Superior temporal gyrus (tissue), 1 donor: ENCODE measurements at regions not wholly inside any gene's neighbourhood (a gene's known extent, or its start where the extent isn't known, plus 50 kb on each side); places are given as distances from the start of the nearest gene placed in this dataset.
"Not testable (repeated sequence)": the region's sequence is repeated elsewhere in the genome, so short reads cannot be mapped to it uniquely, and the experiment has no call there.

Experiments
- DNase-seq: peaks from one replicate; pipeline ENCODE4 v3.0.0-alpha.2; 2016; ENCODE audit errors: extremely low spot score

- DNase-seq: no peak
Observed at GRCh38 chr5:2863675-2864433, 112.4 kb upstream of the IRX2 start.

GRCh38 chr5:2863133-2863532 is 111.7 kb upstream of the IRX2 start:
- DNase-seq: no peak

DNA sequence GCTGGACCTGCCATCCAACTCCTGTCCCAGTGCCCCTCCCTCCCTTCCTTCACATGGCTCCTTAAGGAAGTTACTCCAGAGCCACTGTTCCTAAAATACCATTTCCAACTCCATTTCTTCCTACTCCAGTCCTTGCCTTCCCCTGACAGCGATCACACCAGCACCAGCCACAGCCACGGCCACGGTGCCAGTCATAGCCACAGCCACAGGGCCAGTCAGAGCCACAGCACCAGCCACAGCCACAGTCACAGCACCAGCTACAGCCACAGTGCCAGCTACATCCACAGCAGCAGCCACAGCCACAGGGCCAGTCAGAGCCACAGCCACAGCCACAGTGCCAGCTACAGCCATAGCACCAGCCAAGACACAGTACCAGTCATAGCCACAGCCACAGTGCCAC is 110.7 kb upstream of the IRX2 start:
- DNase-seq: not testable (repeated sequence)

DNA sequence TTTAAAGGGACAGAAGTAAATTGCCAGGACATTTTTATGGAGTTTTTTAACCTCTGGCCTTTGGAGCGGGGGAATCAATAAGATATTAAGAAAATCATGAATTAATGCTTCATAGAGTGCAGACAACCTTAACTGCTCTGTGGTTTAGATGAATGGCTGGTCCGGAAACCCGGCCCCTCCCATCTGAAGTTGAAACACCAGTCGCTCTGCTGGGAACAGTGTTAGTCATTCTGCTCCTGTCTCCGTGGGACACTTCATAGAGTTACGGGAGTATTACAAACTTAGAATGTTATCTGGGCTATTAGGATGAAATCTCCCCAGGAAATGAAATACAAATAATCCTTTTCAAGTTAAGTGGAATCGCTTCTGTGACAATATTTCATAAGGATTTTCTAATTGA is 110.1 kb upstream of the IRX2 start:
- no peak for DNase-seq

GRCh38 chr5:2860101-2860500 is 108.6 kb upstream of the IRX2 start:
- no peak for DNase-seq

GRCh38 chr5:2857837-2858236 is 106.4 kb upstream of the IRX2 start:
- no peak for DNase-seq

GRCh38 chr5:2856206-2856605 is 104.7 kb upstream of the IRX2 start:
- DNase-seq: no peak

GRCh38 chr5:2852446-2852845 is 101.0 kb upstream of the IRX2 start:
- DNase-seq: no peak

GRCh38 chr5:2851895-2852294 is 100.4 kb upstream of the IRX2 start:
- DNase-seq: no peak

- no peak for DNase-seq
Observed at GRCh38 chr5:2849429-2849828, 98.0 kb upstream of the IRX2 start.

DNA sequence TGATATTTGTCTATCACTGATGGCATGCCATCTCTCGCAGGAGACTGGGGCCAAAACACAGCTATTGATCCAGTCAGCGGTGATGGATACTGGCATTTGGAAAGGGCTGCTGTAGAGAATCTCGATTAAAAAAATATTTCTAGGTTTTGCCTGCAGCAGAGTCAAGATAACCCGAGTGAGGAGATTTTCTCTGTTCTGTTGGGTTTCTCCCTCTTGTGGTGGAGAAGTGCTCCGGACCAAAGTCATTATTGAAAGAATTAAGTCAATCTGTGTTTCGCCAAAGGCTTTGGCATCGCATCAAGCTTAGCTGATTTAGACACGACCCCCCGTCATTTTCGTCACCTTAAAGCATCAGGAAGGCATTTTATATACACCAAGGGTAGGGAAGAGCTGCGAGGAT is 97.1 kb upstream of the IRX2 start:
- DNase-seq: no peak

DNA sequence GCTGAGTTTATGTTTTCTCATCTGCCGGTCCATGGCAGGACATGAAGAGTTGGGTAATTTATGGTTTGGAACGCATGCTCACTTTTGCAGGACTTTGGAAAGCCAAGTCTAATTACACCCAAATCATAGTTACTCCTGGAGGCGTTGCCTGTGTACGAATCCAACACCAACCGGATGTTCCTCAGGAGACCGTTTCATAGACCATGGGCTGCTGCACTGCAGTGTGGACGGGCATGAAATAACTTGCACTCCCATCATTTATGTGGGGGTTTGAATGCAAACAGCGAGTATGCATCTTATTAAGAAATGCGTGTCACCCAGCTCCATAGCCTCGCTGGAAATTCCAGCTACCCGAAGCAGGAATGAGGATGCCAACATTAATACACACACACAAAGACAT is 96.1 kb upstream of the IRX2 start:
- no peak for DNase-seq

- DNase-seq: no peak
Observed at GRCh38 chr5:2841208-2841607, 89.7 kb upstream of the IRX2 start.

DNA sequence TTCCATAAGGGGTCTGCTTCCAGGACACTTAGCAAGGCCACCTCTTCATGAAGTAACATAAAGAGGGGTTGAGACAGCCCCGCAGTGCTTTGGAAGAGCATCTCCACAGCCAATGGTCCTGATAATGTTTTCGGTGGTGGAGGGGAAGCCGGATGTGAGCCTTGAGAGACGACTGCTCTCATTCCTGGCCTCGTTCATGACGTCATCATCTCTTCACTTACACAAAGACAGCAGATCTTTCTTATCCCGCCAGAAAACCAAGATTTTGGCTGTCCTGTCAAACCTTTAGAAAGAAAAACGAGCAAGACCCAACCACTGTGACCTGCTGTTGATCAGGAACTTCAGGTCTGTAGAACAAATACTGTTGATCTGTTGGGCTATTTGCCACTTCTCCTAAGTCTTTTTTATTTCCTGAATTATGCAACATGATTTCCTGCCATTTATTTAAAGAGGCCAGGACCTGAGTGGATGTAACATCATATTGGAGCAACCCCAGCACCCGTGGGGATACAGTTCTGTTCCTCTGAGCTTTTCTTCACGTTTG is 89.0 kb upstream of the IRX2 start:
- no peak for DNase-seq

- no peak for DNase-seq
Observed at GRCh38 chr5:2836133-2836532, 84.7 kb upstream of the IRX2 start.

- DNase-seq: no peak
Observed at GRCh38 chr5:2833556-2833955, 82.1 kb upstream of the IRX2 start.

GRCh38 chr5:2832394-2832793 is 80.9 kb upstream of the IRX2 start:
- DNase-seq: no peak

DNA sequence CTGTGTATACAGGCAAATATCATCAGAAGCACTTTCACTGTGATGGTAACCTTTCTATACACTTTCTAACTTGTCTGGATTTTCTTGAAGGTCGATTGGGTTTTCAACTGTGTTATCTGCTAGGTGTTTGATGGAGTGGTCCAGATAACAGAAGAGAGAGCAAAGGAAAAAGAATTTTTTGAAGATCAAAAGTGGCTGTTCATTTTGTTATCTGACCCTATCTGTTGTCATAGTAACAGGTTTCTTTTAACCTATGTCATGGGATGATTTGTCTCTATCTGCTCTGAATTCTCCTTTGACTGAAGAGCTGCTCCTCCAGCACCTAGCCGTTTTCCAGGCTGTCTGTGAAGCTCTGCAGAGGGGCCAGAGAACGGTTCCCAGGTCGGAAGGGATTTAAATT is 77.8 kb upstream of the IRX2 start:
- no peak for DNase-seq

DNA sequence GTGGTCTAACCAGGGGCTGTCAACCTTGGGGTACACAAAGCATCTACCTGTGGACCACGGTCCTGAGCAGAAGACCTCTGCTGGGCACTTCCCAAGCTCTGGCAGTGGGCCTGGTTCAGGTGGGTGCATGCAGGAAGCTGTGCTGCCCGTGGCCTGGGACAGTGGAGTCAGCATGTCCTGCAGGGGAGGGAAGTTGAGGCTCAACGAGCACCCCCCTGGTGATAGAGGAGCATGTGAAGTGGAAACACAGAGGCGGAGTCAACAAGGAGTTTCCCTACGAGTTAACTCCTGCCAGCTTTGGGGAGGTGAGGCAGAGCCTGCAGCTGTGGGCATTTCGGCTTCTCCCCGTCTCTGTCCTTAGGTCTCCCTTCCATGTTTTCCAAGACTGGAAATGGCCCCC is 67.5 kb upstream of the IRX2 start:
- no peak for DNase-seq

DNA sequence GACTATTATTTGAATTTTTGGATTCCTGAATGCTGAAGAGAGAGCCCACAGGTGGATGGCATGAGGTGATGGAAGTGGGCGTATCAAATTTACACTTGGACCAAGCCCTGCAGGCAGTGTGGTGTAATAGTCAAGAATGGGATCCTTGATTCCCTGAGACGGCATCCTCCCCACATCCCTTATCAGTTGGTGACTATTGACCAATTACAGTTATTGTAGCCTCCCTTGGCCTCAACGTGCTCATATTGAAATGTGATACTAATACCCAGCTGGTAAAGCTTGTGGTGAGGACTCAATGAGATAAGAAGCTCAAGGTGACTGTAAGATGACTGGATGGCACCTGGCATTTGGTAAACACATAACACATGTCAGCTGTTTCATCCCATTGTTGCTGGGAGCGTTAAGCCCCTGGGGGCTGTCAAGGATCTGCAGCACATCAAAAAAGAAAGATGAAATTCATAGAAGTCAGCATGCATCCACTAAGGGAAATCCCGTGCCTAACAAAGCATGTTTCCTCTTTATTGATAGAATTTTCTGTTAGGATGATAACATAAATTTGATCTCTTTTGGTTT is 65.6 kb upstream of the IRX2 start:
- no peak for DNase-seq

GRCh38 chr5:2813678-2814077 is 62.2 kb upstream of the IRX2 start:
- DNase-seq: no peak

DNA sequence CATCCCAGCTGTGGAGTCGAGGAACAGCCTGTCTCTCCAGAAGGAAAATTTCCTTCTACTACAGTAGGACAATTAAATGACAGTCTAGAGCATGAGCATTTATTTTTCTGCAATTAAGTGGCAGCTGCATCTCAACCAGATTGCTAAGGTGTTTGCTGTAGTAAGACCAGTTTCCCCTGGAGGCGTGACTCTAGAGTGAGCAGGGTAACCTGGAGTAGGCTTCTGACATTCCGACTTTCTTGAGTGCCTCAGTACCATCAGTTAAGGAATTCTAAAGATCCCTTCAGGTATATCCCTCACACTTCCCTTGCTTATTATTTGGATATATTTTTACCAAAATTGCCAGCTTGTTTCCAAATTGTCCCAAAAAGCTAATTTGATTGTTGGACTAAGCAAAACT is 59.2 kb upstream of the IRX2 start:
- no peak for DNase-seq

DNA sequence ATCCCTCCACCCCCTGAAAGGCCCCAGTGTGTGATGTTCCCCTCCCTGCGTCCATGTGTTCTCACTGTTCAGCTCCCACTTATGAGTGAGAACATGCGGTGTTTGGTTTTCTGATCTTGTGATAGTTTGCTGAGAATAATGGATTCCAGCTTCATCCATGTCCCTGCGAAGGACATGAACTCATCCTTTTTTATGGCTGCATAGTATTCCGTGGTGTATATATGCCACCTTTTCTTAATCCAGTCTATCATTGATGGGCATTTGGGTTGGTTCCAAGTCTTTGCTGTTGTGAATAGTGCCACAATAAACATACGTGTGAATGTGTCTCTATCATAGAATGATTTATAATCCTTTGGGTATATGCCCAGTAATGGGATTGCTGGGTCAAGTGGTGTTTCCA is 55.8 kb upstream of the IRX2 start:
- DNase-seq: not testable (repeated sequence)

- no peak for DNase-seq
Observed at GRCh38 chr5:2806176-2806575, 54.7 kb upstream of the IRX2 start.
